ENCODE measurements at regions not wholly inside any gene's neighbourhood (a gene's known extent, or its start where the extent isn't known, plus 50 kb on each side); places are given as distances from the start of the nearest gene placed in this dataset.

DNA sequence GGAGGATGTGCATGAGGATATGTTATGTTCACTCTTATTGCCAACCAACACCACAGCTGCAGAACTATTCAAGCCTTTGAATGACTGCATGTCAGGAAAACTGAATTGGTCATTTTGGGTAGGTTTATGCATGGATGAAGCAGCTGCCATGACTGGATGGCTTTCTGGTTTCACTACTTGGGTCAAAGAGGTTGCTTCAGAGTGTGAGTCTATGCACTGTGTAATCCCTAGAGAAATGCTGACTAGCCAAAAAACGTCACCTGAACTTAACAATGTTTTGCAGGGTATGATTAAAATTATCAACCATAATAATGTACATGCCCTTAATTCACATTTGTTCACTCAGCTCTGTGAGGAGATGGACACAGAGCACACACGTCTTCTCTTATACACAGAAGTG lies 206.7 kb upstream of the RBBP8 start:
- H3K36me3 ChIP-seq (ENCODE audit: insufficient read depth, low read length, poor library complexity, severe bottlenecking) = no peaks in the 10 kb centered on the region
- TF ChIP-seq, protein P1, sequence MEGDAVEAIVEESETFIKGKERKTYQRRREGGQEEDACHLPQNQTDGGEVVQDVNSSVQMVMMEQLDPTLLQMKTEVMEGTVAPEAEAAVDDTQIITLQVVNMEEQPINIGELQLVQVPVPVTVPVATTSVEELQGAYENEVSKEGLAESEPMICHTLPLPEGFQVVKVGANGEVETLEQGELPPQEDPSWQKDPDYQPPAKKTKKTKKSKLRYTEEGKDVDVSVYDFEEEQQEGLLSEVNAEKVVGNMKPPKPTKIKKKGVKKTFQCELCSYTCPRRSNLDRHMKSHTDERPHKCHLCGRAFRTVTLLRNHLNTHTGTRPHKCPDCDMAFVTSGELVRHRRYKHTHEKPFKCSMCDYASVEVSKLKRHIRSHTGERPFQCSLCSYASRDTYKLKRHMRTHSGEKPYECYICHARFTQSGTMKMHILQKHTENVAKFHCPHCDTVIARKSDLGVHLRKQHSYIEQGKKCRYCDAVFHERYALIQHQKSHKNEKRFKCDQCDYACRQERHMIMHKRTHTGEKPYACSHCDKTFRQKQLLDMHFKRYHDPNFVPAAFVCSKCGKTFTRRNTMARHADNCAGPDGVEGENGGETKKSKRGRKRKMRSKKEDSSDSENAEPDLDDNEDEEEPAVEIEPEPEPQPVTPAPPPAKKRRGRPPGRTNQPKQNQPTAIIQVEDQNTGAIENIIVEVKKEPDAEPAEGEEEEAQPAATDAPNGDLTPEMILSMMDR (conservative IDR thresholded peaks at IDR 0.05; ENCODE audit: low read depth, low read length) = no peak
- TF ChIP-seq EZH2 (IDR thresholded peaks at IDR 0.05; ENCODE audit: borderline replicate concordance, low read depth, low read length, poor library complexity, severe bottlenecking) = no peak
- H3K4me3 ChIP-seq (ENCODE audit: low read depth, low read length, poor library complexity, severe bottlenecking) = no peak overlapping the region
- no TSS peak for BruUV-seq (replicated peaks)
- intact Hi-C loops (cut with micrococcal nuclease; ENCODE audit: unreplicated experiment) = no loop called here
- no peak overlapping the region for H3K27ac ChIP-seq (ENCODE audit: low read depth, low read length, poor library complexity, severe bottlenecking)
- H3K27me3 ChIP-seq (replicated peaks; ENCODE audit: insufficient read depth, low read depth, low read length, poor library complexity) = no peaks in the 10 kb centered on the region
- H3K9me3 ChIP-seq (ENCODE audit: low read depth, low read length, poor library complexity, severe bottlenecking) = no peaks in the 10 kb centered on the region
- no peak for DNase-seq (ENCODE audit: low spot score)
- no peaks in the 10 kb centered on the region for H3K4me1 ChIP-seq (ENCODE audit: insufficient read depth, low read length, poor library complexity, severe bottlenecking)
- ChIA-PET CTCF (no interaction called here), POLR2A (ENCODE audit: low non-redundant PET) (no interaction called here)

DNA sequence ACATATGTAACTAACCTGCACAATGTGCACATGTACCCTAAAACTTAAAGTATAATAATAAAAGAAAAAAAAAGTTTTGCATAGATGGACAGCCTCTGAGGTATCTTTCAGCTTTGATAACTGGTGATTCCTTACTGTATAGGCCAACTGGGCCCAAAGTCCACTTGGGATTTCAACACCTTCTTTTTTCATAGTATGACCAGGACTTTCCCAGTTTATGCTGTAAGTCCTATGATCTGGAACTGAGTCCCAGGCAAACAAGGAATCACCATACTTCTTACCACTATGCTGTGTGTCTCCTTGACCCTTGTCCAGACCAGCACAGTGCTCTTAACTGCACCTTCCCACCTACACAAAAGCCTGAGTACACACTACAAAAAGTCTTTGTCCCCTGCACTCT lies 205.1 kb upstream of the RBBP8 start:
- Histone ChIP-seq H3K27me3 (replicated peaks; ENCODE audit: insufficient read depth, low read depth, low read length, poor library complexity) (no peaks in the 10 kb centered on the region), H3K4me3 (ENCODE audit: low read depth, low read length, poor library complexity, severe bottlenecking) (no peak overlapping the region), H3K27ac (ENCODE audit: low read depth, low read length, poor library complexity, severe bottlenecking) (no peak overlapping the region), H3K4me1 (ENCODE audit: insufficient read depth, low read length, poor library complexity, severe bottlenecking) (no peaks in the 10 kb centered on the region), H3K36me3 (ENCODE audit: insufficient read depth, low read length, poor library complexity, severe bottlenecking) (no peaks in the 10 kb centered on the region), H3K9me3 (ENCODE audit: low read depth, low read length, poor library complexity, severe bottlenecking) (no peaks in the 10 kb centered on the region)
- intact Hi-C loops (cut with micrococcal nuclease; ENCODE audit: unreplicated experiment) = no loop called here
- CTCF ChIA-PET = no interaction called here
- POLR2A ChIA-PET (ENCODE audit: low non-redundant PET) = no interaction called here
- no peak for TF ChIP-seq EZH2 (IDR thresholded peaks at IDR 0.05; ENCODE audit: borderline replicate concordance, low read depth, low read length, poor library complexity, severe bottlenecking)
- TF ChIP-seq, protein P1 (conservative IDR thresholded peaks at IDR 0.05; ENCODE audit: low read depth, low read length) = no peak
- BruUV-seq (replicated peaks) = no TSS peak
- DNase-seq (ENCODE audit: low spot score) = no peak

DNA sequence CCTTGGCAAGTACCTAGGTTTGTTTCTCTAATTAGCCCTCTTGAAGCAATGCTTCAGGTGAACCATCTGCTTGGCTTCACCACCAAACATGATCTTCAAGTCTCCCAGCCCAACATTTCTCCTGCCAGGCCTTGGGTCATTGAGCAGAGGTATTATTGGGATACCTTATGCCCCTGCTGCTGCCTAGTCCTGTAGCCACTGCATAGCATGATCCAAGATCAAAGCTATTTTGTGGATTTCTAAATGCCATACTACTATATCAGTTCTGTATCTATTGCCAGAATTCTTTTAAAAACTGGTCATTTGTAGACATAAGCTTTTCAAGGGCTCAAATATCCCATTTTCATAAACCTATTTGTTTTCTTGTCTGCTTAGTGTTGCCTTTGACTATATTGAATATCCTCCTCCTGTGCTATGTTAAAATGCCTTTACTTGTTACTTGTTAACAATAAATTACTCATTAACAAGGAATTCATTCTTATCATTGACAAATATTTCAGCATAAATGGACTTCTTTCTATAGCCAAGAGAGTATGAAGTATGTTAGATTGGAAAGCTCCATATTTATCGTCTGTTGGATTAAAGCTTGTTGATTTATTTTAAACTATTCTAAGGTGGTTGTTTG lies 204.5 kb upstream of the RBBP8 start:
- no TSS peak for BruUV-seq (replicated peaks)
- H3K27me3 ChIP-seq (replicated peaks; ENCODE audit: insufficient read depth, low read depth, low read length, poor library complexity) = no peaks in the 10 kb centered on the region
- H3K4me1 ChIP-seq (ENCODE audit: insufficient read depth, low read length, poor library complexity, severe bottlenecking) = no peaks in the 10 kb centered on the region
- no peak overlapping the region for H3K4me3 ChIP-seq (ENCODE audit: low read depth, low read length, poor library complexity, severe bottlenecking)
- ChIA-PET POLR2A (ENCODE audit: low non-redundant PET) (no interaction called here), CTCF (no interaction called here)
- intact Hi-C loops (cut with micrococcal nuclease; ENCODE audit: unreplicated experiment) = no loop called here
- no peaks in the 10 kb centered on the region for H3K36me3 ChIP-seq (ENCODE audit: insufficient read depth, low read length, poor library complexity, severe bottlenecking)
- TF ChIP-seq EZH2 (IDR thresholded peaks at IDR 0.05; ENCODE audit: borderline replicate concordance, low read depth, low read length, poor library complexity, severe bottlenecking) = no peak
- TF ChIP-seq, protein P1 (conservative IDR thresholded peaks at IDR 0.05; ENCODE audit: low read depth, low read length) = no peak
- DNase-seq (ENCODE audit: low spot score) = no peak
- no peaks in the 10 kb centered on the region for H3K9me3 ChIP-seq (ENCODE audit: low read depth, low read length, poor library complexity, severe bottlenecking)
- no peak overlapping the region for H3K27ac ChIP-seq (ENCODE audit: low read depth, low read length, poor library complexity, severe bottlenecking)
